Sigmoid colon (tissue), 6 donors: ENCODE measurements at regions not wholly inside any gene's neighbourhood (a gene's known extent, or its start where the extent isn't known, plus 50 kb on each side); places are given as distances from the start of the nearest gene placed in this dataset.

ENCODE experiments used
- DNase-seq: peaks from one replicate; pipeline ENCODE4 v3.0.0-alpha.2; 2019
- H3K27ac ChIP-seq, 4 donors: fragments of 200-600 bp; sonication (generic); one replicate each; pipeline ENCODE4 v1.5.1; 2016 to 2019; ENCODE audit warnings: mild to moderate bottlenecking in 1 of 4
- H3K27me3 ChIP-seq, 3 donors: fragments of 200-600 bp; sonication (generic); one replicate each; pipeline ENCODE4 v1.5.1; 2019; ENCODE audit warnings: mild to moderate bottlenecking in 1 of 3
- H3K36me3 ChIP-seq, 4 donors: fragments of 200-600 bp; sonication (generic); one replicate each; pipeline ENCODE4 v1.5.1; 2016 to 2019
- H3K4me1 ChIP-seq, 4 donors: fragments of 200-600 bp; sonication (generic); one replicate each; pipeline ENCODE4 v1.5.1; 2017 to 2019
- H3K4me3 ChIP-seq, 4 donors: fragments of 200-600 bp; sonication (generic); one replicate each; pipeline ENCODE4 v1.5.1; 2017 to 2019; ENCODE audit warnings: mild to moderate bottlenecking in 2 of 4, moderate library complexity in 1 of 4
- H3K9me3 ChIP-seq, 4 donors: fragments of 200-600 bp in 3 of 4; sonication (generic) in 3 of 4; one replicate each; pipeline versions ENCODE4 v1.5.1 to v1.6.1; 2013 to 2019
- EP300 ChIP-seq, 4 donors: sonication (generic); formaldehyde crosslinking; IDR thresholded peaks; one replicate each; pipeline ENCODE4 v1.6.1; 2017; ENCODE audit warnings: antibody characterized with exemption in 4 of 4
- POLR2A ChIP-seq, 2 donors: fragments of 450-650 bp; IDR thresholded peaks; one replicate each; pipeline ENCODE4 v1.6.1; 2016; ENCODE audit warnings: antibody characterized with exemption in 2 of 2, mild to moderate bottlenecking in 2 of 2, moderate library complexity in 2 of 2
- POLR2AphosphoS5 ChIP-seq, 4 donors: sonication (generic); formaldehyde crosslinking; IDR thresholded peaks; one replicate each; pipeline ENCODE4 v1.6.1; 2017; ENCODE audit warnings: antibody characterized with exemption in 4 of 4
- WGBS, 2 donors: extraction: QIAGEN DNeasy Blood & Tissue Kit; methylation state at CpG; one replicate each; pipeline ENCODE4 v1.1.7; 2013; 5-methylcytosine and 5-hydroxymethylcytosine counted together
- intact Hi-C: fragments of 100-400 bp; cut with DNase I; formaldehyde crosslinking; loops from one replicate; pipeline ENCODE4 v1.15.1; 2023
- TF ChIP-seq, protein P1 (sequence below), 4 experiments: fragments of 450-650 bp in 3 of 4; fragments of 200-600 bp in 1 of 4; IDR thresholded peaks; one replicate each; pipeline ENCODE4 v1.5.1; 2016 to 2019; ENCODE audit warnings: antibody characterized with exemption in 4 of 4, mild to moderate bottlenecking in 3 of 4, moderate library complexity in 2 of 4
- donor health status: healthy with polysubstance abuse.
- donor health status: healthy.

DNA sequence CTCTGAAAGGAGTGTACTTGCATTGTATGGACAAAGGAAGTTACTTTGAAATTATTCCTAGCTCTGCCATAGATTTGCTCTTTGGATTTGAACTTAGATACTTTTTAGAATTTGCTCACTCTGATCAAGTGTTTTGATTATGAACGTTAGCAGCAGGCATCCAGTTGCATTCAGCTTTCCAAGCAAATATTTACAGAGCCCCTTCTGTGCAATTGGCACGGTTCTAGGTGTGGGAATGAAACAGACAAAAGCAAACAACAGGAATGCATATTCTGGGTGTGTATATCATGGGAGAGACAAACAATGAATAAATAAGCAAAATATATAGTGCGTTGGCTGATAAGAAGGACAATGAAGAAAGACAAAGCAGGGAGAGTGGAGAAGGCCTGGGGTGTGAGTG lies 125.5 kb upstream of the ADAMTS9 start:
- Histone ChIP-seq H3K9me3 (no peaks in the 10 kb centered on the region), H3K36me3 (peaks cover 0 to 23% (median 0%) of the 10 kb centered on the region in 4 donors), H3K4me3 (no peak overlapping the region), H3K27me3 (no peaks in the 10 kb centered on the region), H3K4me1 (peaks cover 0 to 33% (median 25%) of the 10 kb centered on the region in 4 donors), H3K27ac (peak overlapping the region in 1 of 4 donors; percentile 65)
- WGBS, 2 donors = 11 to 64% methylated on average over 3 of the region's 3 CpGs
- intact Hi-C loops = no loop called here
- TF ChIP-seq POLR2A (IDR thresholded peaks at IDR 0.05) (peak in 1 of 2 donors; percentile 3), POLR2AphosphoS5 (IDR thresholded peaks at IDR 0.05) (no peak), EP300 (IDR thresholded peaks at IDR 0.05) (no peak)
- TF ChIP-seq, protein P1, sequence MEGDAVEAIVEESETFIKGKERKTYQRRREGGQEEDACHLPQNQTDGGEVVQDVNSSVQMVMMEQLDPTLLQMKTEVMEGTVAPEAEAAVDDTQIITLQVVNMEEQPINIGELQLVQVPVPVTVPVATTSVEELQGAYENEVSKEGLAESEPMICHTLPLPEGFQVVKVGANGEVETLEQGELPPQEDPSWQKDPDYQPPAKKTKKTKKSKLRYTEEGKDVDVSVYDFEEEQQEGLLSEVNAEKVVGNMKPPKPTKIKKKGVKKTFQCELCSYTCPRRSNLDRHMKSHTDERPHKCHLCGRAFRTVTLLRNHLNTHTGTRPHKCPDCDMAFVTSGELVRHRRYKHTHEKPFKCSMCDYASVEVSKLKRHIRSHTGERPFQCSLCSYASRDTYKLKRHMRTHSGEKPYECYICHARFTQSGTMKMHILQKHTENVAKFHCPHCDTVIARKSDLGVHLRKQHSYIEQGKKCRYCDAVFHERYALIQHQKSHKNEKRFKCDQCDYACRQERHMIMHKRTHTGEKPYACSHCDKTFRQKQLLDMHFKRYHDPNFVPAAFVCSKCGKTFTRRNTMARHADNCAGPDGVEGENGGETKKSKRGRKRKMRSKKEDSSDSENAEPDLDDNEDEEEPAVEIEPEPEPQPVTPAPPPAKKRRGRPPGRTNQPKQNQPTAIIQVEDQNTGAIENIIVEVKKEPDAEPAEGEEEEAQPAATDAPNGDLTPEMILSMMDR (IDR thresholded peaks at IDR 0.05) = no peak
- no peak for DNase-seq

DNA sequence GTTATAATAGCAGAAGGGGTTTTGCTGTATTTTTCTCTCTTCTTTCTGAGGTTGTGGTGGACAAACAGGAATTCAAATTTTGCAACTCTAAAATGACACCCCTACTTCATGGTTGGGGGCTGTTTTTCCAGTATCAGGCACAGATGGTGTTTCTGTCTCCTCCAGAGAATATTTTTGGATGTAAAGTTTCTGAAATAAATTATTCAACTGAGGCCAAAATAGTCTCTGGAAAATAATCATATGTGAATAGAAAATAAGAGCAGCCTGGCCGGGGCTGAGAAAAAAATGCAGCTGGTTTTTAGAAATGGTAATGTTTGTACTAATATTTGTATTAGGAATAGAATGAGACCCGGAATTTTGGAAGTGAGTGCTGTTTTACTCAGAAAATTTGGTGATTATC lies 121.3 kb upstream of the ADAMTS9 start:
- no peak for DNase-seq
- intact Hi-C loops = no loop called here
- Histone ChIP-seq H3K4me1 (peaks cover 0 to 15% (median 10%) of the 10 kb centered on the region in 4 donors), H3K27ac (no peak overlapping the region), H3K27me3 (no peaks in the 10 kb centered on the region), H3K4me3 (no peak overlapping the region), H3K9me3 (no peaks in the 10 kb centered on the region), H3K36me3 (peaks cover 0 to 32% (median 0%) of the 10 kb centered on the region in 4 donors)
- TF ChIP-seq, protein P1 (IDR thresholded peaks at IDR 0.05) = no peak
- no peak for TF ChIP-seq POLR2A (IDR thresholded peaks at IDR 0.05)
- no peak for TF ChIP-seq POLR2AphosphoS5 (IDR thresholded peaks at IDR 0.05)
- no peak for TF ChIP-seq EP300 (IDR thresholded peaks at IDR 0.05)
- WGBS, 2 donors = 70 to 89% methylated on average over 2 of the region's 2 CpGs

DNA sequence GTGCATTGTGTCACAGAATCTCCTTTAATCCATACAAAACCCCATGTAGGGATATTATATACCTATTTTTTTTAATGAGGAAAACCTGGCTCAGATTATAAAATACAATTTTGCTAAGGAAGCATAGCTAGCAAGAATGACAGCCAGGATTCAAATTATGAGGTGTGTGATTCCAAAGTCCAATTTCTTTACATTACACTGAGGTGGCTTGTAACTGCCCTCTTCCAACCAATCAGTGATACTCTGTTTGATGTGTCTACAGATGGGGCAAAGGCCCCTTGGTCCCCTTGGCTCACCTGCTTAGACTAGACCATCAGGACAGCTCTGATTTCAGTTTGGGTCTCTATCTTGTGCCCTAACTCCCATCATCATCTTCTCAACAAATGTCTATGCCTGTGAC lies 120.3 kb upstream of the ADAMTS9 start:
- Histone ChIP-seq H3K27ac (no peak overlapping the region), H3K36me3 (peaks cover 0 to 32% (median 0%) of the 10 kb centered on the region in 4 donors), H3K4me1 (peaks cover 0 to 8% (median 5%) of the 10 kb centered on the region in 4 donors), H3K9me3 (no peaks in the 10 kb centered on the region), H3K4me3 (no peak overlapping the region), H3K27me3 (no peaks in the 10 kb centered on the region)
- no peak for DNase-seq
- intact Hi-C loops = no loop called here
- TF ChIP-seq EP300 (IDR thresholded peaks at IDR 0.05) (no peak), POLR2AphosphoS5 (IDR thresholded peaks at IDR 0.05) (no peak), POLR2A (IDR thresholded peaks at IDR 0.05) (no peak)
- TF ChIP-seq, protein P1 (IDR thresholded peaks at IDR 0.05) = no peak

DNA sequence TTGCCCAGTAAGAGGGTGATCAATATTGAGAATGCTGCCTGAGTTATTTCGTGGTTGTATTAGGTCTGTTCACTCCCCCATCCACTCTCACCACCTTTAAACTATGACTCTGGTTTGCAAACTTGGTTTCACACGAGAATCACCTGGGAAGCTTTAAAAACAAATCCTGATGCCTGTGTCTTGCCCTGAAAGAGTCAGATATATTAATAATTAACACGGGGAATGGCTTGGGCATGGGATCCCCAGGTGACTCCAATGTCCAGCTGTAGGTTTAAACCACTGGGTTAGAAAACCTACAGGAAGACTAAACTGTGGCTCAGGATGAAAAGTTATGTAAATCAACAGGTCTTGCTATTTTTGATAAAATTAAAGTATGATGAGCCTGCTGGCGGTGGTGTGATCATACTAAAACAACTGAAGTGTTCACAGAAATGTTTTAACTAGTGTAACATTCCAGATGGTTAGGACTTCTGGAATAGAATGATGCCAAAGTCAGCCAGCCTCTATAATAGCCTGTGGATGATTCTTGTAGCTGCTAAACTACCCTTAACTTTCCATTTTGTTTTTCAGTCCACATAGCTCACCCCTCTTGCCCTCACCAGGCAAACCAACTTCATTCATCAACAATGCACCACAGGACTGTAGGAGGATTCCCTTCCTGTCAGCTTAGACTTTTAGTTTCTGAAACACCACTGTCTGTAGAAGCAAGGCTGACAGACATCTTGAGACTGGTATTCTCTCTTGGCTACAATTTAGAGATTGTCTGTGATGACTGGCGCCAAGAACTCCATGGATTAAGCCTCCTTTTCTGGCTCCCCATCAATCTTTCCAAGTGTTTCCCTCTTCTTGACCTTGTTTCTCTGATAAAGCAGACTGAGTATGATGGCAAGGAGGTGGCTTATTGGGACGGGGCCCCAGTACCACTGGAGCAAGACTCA lies 119.1 kb upstream of the ADAMTS9 start:
- Histone ChIP-seq H3K4me1 (peaks cover 0 to 8% (median 5%) of the 10 kb centered on the region in 4 donors), H3K9me3 (no peaks in the 10 kb centered on the region), H3K27me3 (no peaks in the 10 kb centered on the region), H3K27ac (no peak overlapping the region), H3K4me3 (no peak overlapping the region), H3K36me3 (peaks cover 0 to 30% (median 1%) of the 10 kb centered on the region in 4 donors)
- 53 to 76% methylated on average over 6 of the region's 6 CpGs for WGBS, 2 donors
- no peak for DNase-seq
- TF ChIP-seq POLR2A (IDR thresholded peaks at IDR 0.05) = no peak
- TF ChIP-seq POLR2AphosphoS5 (IDR thresholded peaks at IDR 0.05) = no peak
- TF ChIP-seq EP300 (IDR thresholded peaks at IDR 0.05) = no peak
- TF ChIP-seq, protein P1 (IDR thresholded peaks at IDR 0.05) = no peak
- intact Hi-C loops = no loop called here
